ENCODE measurements at regions not wholly inside any gene's neighbourhood (a gene's known extent, or its start where the extent isn't known, plus 50 kb on each side); places are given as distances from the start of the nearest gene placed in this dataset.

DNA sequence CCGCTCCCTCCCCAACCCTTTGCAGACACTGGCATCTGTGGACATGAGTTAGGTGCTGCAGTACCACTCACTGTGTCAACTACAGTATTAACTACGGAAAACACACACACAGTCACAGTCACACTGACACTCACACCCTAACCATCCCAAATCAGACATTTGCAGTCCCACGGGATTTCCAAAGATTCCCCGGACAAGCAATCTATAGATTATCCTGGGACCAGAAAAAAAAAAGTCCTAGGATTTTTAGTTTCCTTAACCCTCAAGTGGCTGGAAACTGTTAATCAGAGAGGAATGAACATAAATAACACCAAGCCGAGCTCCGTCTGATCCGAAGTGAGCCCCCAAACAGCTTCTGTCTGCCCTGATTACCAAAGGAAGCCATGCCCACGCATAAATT, 81.9 kb upstream of the DHRSX start:
- no peak overlapping the region for H3K18ac ChIP-seq (ENCODE audit: extremely low read depth, low read length)
- no peak overlapping the region for H2AK5ac ChIP-seq (ENCODE audit: low read depth, low read length)
- H3K9me3 ChIP-seq (ENCODE audit: insufficient read depth in 2 of 2, low read depth in 1 of 2, low read length in 1 of 2): no peaks in the 10 kb centered on the region
- no peak overlapping the region for H2BK5ac ChIP-seq (ENCODE audit: low read depth, low read length)
- CTCF ChIA-PET (ENCODE audit: partially characterized antibody): no interaction called here
- no peak overlapping the region for H2BK120ac ChIP-seq (replicated peaks; ENCODE audit: low read depth, low read length)
- H3K23ac ChIP-seq (ENCODE audit: insufficient read length): no peak overlapping the region
- WGBS, 2 experiments (ENCODE audit: extremely low coverage in 1 of 2, insufficient coverage in 1 of 2, insufficient read length in 1 of 2, insufficient replicate concordance in 2 of 2, low coverage in 1 of 2, low lambda C conversion rate in 2 of 2, missing lambda C conversion rate in 1 of 2): 43% methylated on average over 8 of the region's 8 CpGs; no CpG with 5 or more reads in 1 of the 2 experiments
- H3K4me3 ChIP-seq (ENCODE audit: extremely low read depth in 1 of 4, insufficient read depth in 2 of 4, low read depth in 3 of 4, low read length in 4 of 4): peak overlapping the region in 3 of 4 experiments; percentile 51 to 76 (median 62); a peak in 5 of 8 replicates
- POLR2A ChIA-PET (ENCODE audit: partially characterized antibody): no interaction called here
- H3K4ac ChIP-seq (replicated peaks; ENCODE audit: insufficient read length, low read depth, low read length): no peak overlapping the region
- peaks cover 14% of the 10 kb centered on the region for H3K23me2 ChIP-seq (ENCODE audit: low read depth, low read length)
- no peak overlapping the region for H2BK20ac ChIP-seq (ENCODE audit: low read length)
- DNase-seq (ENCODE audit: low read depth in 1 of 2, low spot score in 2 of 2) (no peak), FAIRE-seq (peak; percentile 45)
- H4K20me1 ChIP-seq (replicated peaks in 1 of 2; ENCODE audit: control insufficient read depth in 1 of 2, insufficient read depth in 2 of 2, low read length in 2 of 2): no peaks in the 10 kb centered on the region
- H3K9ac ChIP-seq (replicated peaks in 1 of 4; ENCODE audit: extremely low read depth in 1 of 4, low read depth in 3 of 4, low read length in 3 of 4): no peak overlapping the region; a peak in 1 of 7 replicates
- peak overlapping the region in 1 of 2 experiments; percentile 96; a peak in 3 of 4 replicates for H3K4me2 ChIP-seq (ENCODE audit: insufficient read depth in 1 of 2, low read depth in 2 of 2, low read length in 2 of 2)
- 0 out of 2 replicates have a peak overlapping the region, but pooled peaks have one; percentile 32 for H2BK12ac ChIP-seq (ENCODE audit: low read depth, low read length)
- no peak overlapping the region for H3K56ac ChIP-seq (replicated peaks; ENCODE audit: insufficient read length, low read depth, low read length)
- peaks cover 9 to 29% (median 19%) of the 10 kb centered on the region in 4 experiments for H3K4me1 ChIP-seq (replicated peaks in 1 of 4; ENCODE audit: control insufficient read depth in 3 of 4, insufficient read depth in 4 of 4, low read length in 3 of 4)
- no peak overlapping the region for H4K8ac ChIP-seq (ENCODE audit: extremely low read depth, insufficient read depth, low read length)
- no peak overlapping the region for H2AFZ ChIP-seq (ENCODE audit: low read length)
- H3K27ac ChIP-seq (ENCODE audit: low read depth, low read length): no peak overlapping the region
- H3K79me2 ChIP-seq (ENCODE audit: control insufficient read depth in 1 of 2, insufficient read depth in 2 of 2, low read length in 2 of 2): no peaks in the 10 kb centered on the region
- H4K5ac ChIP-seq (ENCODE audit: insufficient read length, low read depth, low read length): no peak overlapping the region
- no peaks in the 10 kb centered on the region for H3K36me3 ChIP-seq (ENCODE audit: control insufficient read depth in 2 of 4, insufficient read depth in 4 of 4, low read length in 3 of 4)
- H3K27me3 ChIP-seq (replicated peaks in 1 of 4; ENCODE audit: control insufficient read depth in 3 of 4, extremely low read depth in 1 of 4, insufficient read depth in 3 of 4, low read length in 3 of 4): peaks cover 14 to 35% (median 29%) of the 10 kb centered on the region in 4 experiments
- H3K79me1 ChIP-seq (ENCODE audit: low read depth, low read length): no peaks in the 10 kb centered on the region
- H3K14ac ChIP-seq (ENCODE audit: insufficient read length): no peak overlapping the region
- no peak overlapping the region for H2BK15ac ChIP-seq (ENCODE audit: low read length)
- no peak overlapping the region for H4K91ac ChIP-seq (replicated peaks; ENCODE audit: insufficient read length, low read length)
- TF ChIP-seq SIN3A (conservative IDR thresholded peaks at IDR 0.05 in 1 of 2, IDR thresholded peaks at IDR 0.05 in 1 of 2; ENCODE audit: low read depth in 1 of 2, low read length in 2 of 2) (no peak), PHF8 (conservative IDR thresholded peaks at IDR 0.05; ENCODE audit: low read depth, low read length) (no peak), CREB1 (IDR thresholded peaks at IDR 0.05) (no peak), CHD1 (IDR thresholded peaks at IDR 0.05; ENCODE audit: low read depth, low read length) (no peak), SIX5 (IDR thresholded peaks at IDR 0.05; ENCODE audit: low read depth, low read length) (no peak)
